ENCODE measurements at regions not wholly inside any gene's neighbourhood (a gene's known extent, or its start where the extent isn't known, plus 50 kb on each side); places are given as distances from the start of the nearest gene placed in this dataset.
"Not testable (repeated sequence)": the region's sequence is repeated elsewhere in the genome, so short reads cannot be mapped to it uniquely, and the experiment has no call there.

- DNase-seq (ENCODE audit: low read depth in 1 of 2, low spot score in 1 of 2): no peak
Measured at GRCh38 chr11:45411228-45411946, 125.2 kb upstream of the SYT13 start.

GRCh38 chr11:45410391-45411227, 124.5 kb upstream of the SYT13 start:
- DNase-seq (ENCODE audit: low read depth in 1 of 2, low spot score in 1 of 2): no peak

GRCh38 chr11:45409587-45409986, 123.4 kb upstream of the SYT13 start:
- DNase-seq (ENCODE audit: low read depth in 1 of 2, low spot score in 1 of 2): no peak

- no peak for DNase-seq (ENCODE audit: low read depth in 1 of 2, low spot score in 1 of 2)
Measured at GRCh38 chr11:45407226-45407625, 121.1 kb upstream of the SYT13 start.

- no peak for DNase-seq (ENCODE audit: low read depth in 1 of 2, low spot score in 1 of 2)
Measured at GRCh38 chr11:45405916-45406670, 120.0 kb upstream of the SYT13 start.

GRCh38 chr11:45403521-45403920, 117.4 kb upstream of the SYT13 start:
- DNase-seq (ENCODE audit: low read depth in 1 of 2, low spot score in 1 of 2): not testable (repeated sequence)

- no peak for DNase-seq (ENCODE audit: low read depth in 1 of 2, low spot score in 1 of 2)
Measured at GRCh38 chr11:45402049-45402630, 116.0 kb upstream of the SYT13 start.

GRCh38 chr11:45400591-45400990, 114.5 kb upstream of the SYT13 start:
- no peak for DNase-seq (ENCODE audit: low read depth in 1 of 2, low spot score in 1 of 2)

GRCh38 chr11:45399166-45399565, 113.0 kb upstream of the SYT13 start:
- DNase-seq (ENCODE audit: low read depth in 1 of 2, low spot score in 1 of 2): no peak

- DNase-seq (ENCODE audit: low read depth in 1 of 2, low spot score in 1 of 2): no peak
Measured at GRCh38 chr11:45398325-45398724, 112.2 kb upstream of the SYT13 start.

- DNase-seq (ENCODE audit: low read depth in 1 of 2, low spot score in 1 of 2): no peak
Measured at GRCh38 chr11:45396394-45396793, 110.3 kb upstream of the SYT13 start.

GRCh38 chr11:45395947-45396346, 109.8 kb upstream of the SYT13 start:
- no peak for DNase-seq (ENCODE audit: low read depth in 1 of 2, low spot score in 1 of 2)

GRCh38 chr11:45395421-45395820, 109.3 kb upstream of the SYT13 start:
- no peak for DNase-seq (ENCODE audit: low read depth in 1 of 2, low spot score in 1 of 2)

- DNase-seq (ENCODE audit: low read depth in 1 of 2, low spot score in 1 of 2): no peak
Measured at GRCh38 chr11:45394294-45395085, 108.3 kb upstream of the SYT13 start.

GRCh38 chr11:45393826-45394225, 107.7 kb upstream of the SYT13 start:
- no peak for DNase-seq (ENCODE audit: low read depth in 1 of 2, low spot score in 1 of 2)

GRCh38 chr11:45393334-45393733, 107.2 kb upstream of the SYT13 start:
- DNase-seq (ENCODE audit: low read depth in 1 of 2, low spot score in 1 of 2): no peak

- no peak for DNase-seq (ENCODE audit: low read depth in 1 of 2, low spot score in 1 of 2)
Measured at GRCh38 chr11:45392591-45393091, 106.5 kb upstream of the SYT13 start.

- DNase-seq (ENCODE audit: low read depth in 1 of 2, low spot score in 1 of 2): no peak
Measured at GRCh38 chr11:45392154-45392553, 106.0 kb upstream of the SYT13 start.

- DNase-seq (ENCODE audit: low read depth in 1 of 2, low spot score in 1 of 2): no peak
Measured at GRCh38 chr11:45391168-45391850, 105.2 kb upstream of the SYT13 start.

GRCh38 chr11:45390407-45390806, 104.3 kb upstream of the SYT13 start:
- DNase-seq (ENCODE audit: low read depth in 1 of 2, low spot score in 1 of 2): no peak
